22Rv1 (cell line): ENCODE measurements at regions not wholly inside any gene's neighbourhood (a gene's known extent, or its start where the extent isn't known, plus 50 kb on each side); places are given as distances from the start of the nearest gene placed in this dataset.
A peak's percentile ranks its signal among the peaks of the same experiment; 100 is the strongest.

Experiments
- H3K27ac ChIP-seq: fragments of 450-650 bp; 2 replicates; pipeline ENCODE4 v1.5.1; 2017
- ZFX ChIP-seq: fragments of 450-650 bp; IDR thresholded peaks from 2 replicates; pipeline ENCODE4 v1.6.1; 2017; ENCODE audit warnings: antibody characterized with exemption, borderline replicate concordance
- TF ChIP-seq, protein P1 (sequence below): fragments of 450-650 bp; IDR thresholded peaks from 2 replicates; pipeline ENCODE4 v1.5.1; 2017; ENCODE audit warnings: mild to moderate bottlenecking

DNA sequence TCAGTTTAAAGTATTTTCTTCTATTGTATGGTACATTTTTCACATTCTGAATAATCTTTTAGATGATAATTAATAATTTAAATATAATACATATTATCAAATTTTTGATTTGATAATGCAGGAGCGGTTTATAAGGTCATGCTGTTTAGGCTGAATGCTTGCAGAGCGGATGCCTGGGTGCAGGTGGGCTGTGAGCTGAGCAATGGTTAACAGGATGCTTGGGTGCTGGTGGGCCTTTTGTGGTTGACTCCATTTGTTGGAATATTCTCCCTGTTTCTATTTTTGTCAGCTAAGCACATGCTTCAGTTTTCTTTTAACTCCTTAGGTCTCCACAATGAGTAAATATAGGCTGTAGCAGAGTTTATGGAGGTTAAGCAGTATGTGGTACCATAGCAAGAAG lies 1549.3 kb downstream of the OTOL1 start:
- H3K27ac ChIP-seq, result no peak overlapping the region
- TF ChIP-seq, protein P1, sequence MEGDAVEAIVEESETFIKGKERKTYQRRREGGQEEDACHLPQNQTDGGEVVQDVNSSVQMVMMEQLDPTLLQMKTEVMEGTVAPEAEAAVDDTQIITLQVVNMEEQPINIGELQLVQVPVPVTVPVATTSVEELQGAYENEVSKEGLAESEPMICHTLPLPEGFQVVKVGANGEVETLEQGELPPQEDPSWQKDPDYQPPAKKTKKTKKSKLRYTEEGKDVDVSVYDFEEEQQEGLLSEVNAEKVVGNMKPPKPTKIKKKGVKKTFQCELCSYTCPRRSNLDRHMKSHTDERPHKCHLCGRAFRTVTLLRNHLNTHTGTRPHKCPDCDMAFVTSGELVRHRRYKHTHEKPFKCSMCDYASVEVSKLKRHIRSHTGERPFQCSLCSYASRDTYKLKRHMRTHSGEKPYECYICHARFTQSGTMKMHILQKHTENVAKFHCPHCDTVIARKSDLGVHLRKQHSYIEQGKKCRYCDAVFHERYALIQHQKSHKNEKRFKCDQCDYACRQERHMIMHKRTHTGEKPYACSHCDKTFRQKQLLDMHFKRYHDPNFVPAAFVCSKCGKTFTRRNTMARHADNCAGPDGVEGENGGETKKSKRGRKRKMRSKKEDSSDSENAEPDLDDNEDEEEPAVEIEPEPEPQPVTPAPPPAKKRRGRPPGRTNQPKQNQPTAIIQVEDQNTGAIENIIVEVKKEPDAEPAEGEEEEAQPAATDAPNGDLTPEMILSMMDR, result no peak
- no peak for TF ChIP-seq ZFX

DNA sequence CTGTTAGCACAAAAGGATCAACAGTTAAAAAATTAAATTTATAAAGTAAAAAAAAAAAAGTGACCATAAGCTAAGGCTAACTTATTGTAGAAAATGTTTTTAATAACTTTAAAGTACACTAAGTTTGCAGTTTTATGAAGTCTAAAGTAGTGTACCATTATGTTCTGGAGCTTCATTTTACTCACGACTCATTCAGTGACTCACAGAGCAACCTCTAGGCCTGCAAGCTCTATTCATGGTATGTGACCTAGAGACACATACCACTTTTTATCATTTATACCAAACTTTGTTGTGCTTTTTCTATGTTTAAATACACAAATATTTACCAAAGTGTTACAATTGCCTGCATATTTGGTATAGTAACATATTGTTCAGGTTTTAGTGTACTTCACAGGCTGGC lies 1552.3 kb downstream of the OTOL1 start:
- TF ChIP-seq, protein P1, result no peak
- no peak for TF ChIP-seq ZFX
- no peak overlapping the region for H3K27ac ChIP-seq

DNA sequence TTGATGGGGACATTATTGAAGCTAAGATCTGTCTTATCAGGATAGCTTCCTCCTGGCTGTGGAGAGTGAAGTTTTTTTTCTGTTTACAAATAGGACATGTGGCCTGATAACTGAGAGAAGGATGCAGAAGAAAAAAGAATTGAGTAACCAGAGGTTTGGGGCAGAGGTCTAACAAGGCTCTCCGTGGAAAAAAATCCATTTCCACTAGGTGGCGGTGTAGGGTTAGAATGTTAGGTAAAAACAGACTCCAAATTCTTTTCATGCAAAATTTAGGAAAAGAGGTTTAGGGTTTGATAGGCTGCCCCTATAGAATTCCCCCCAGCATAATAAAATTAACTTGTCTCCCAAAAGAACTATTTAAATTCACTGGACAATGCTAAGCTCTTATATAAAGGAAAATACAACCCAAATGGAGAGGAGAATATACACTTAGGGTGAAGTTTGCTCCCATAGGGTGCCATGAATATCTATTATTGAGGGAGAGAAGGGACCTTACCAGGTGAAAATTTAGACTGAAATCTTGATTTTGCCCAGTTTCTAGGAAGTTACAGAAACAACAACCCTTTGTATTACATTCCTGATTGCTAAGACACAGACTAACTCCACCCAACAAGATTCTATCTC lies 1560.4 kb downstream of the OTOL1 start:
- H3K27ac ChIP-seq, result no peak overlapping the region
- TF ChIP-seq ZFX, result no peak
- TF ChIP-seq, protein P1, result peak; percentile 77

DNA sequence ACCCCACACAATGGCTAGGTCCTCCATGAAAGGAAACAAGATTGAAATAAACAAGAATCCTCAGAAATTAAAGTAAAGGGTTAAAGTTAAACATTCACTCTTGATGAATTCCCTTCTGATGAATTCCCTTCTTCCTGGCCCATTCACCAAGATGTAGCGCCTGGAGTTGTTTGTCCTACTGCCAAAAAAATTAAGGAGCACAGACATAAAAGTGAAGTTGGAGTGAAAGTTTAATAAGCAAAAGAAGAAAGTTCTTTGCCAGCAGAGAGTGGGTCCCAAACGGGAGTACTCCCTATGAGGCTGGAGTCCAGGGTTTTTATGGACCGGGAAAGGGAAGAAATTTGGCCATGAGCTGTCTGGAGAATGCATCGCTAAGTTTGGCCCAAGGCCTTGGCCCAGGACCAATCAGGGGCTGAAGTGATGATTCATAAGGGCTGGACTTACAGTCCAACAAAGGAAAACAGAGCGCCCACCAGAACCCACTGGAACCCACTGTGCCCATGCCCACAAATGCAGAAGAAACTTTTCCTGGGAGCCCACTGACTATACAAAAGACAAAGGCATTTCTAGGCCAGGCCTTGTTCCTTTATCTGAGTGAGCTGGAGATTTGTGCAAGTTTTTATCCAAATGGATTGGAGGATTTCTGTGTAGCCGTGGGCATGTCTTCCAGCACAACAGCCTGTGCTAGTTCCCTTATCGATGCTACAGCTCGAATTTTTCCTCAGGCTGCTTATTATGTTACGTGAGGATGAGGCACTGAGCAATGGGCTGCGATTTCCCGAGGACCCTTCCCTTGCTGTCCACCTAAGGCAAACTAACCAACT lies 1561.6 kb downstream of the OTOL1 start:
- TF ChIP-seq, protein P1, result no peak
- TF ChIP-seq ZFX, result no peak
- H3K27ac ChIP-seq, result no peak overlapping the region

DNA sequence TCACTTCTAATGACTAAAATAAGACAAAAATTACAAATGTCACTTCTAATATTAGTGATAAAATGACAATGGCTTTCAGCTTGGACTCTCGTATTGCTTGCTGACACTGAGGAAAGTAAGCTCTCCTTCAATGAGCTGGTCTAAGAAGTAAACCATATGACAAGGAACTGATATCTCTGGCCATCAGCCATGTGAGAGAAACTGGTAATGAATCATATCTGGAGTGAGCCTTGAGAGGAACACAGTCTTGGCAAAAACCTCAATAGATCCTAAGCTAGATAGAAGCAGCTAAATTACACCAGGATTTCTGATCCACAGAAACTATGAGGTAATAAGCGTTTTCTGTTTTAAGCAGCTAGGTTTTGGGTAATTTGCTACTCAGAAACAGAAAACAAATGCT lies 1575.1 kb downstream of the OTOL1 start:
- H3K27ac ChIP-seq, result no peak overlapping the region
- TF ChIP-seq, protein P1, result no peak
- no peak for TF ChIP-seq ZFX
